AG20443 (cell line): ENCODE measurements at regions not wholly inside any gene's neighbourhood (a gene's known extent, or its start where the extent isn't known, plus 50 kb on each side); places are given as distances from the start of the nearest gene placed in this dataset.

Source experiments
- DNase-seq: peaks from one replicate; pipeline ENCODE4 v3.0.0; 2012; ENCODE audit warnings: low spot score, mixed read lengths

GRCh38 chr17:79314617-79315357 is 240.2 kb downstream of the ENGASE start:
- DNase-seq, result no peak

DNA sequence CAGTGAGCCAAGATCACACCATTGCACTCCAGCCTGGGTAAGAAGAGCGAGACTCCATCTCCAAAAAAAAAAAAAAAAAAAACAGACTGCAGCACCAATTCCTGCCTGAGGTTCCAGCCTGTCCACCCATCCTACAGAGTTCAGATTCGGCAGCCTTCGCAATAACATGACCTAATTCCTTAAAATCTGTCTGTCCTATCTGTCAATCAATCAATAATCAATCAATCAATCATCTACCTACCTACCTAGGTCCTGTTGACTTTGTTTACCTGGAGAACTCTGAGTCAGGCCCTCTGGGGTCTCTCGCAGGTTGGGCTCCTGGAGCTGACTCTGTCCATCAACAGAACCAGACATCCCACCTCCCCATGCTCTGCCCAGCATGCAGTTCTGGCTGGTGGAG is 236.7 kb downstream of the ENGASE start:
- no peak for DNase-seq

- DNase-seq, result no peak
Observed at GRCh38 chr17:79306424-79307318, 232.0 kb downstream of the ENGASE start.

GRCh38 chr17:79305768-79306423 is 231.3 kb downstream of the ENGASE start:
- DNase-seq, result no peak

GRCh38 chr17:79305376-79305767 is 230.7 kb downstream of the ENGASE start:
- no peak for DNase-seq

GRCh38 chr17:79304884-79305283 is 230.3 kb downstream of the ENGASE start:
- DNase-seq, result no peak

- DNase-seq, result no peak
Observed at GRCh38 chr17:79303641-79304205, 229.1 kb downstream of the ENGASE start.

- DNase-seq, result no peak
Observed at GRCh38 chr17:79301469-79301868, 226.8 kb downstream of the ENGASE start.

- no peak for DNase-seq
Observed at GRCh38 chr17:79299349-79299748, 224.7 kb downstream of the ENGASE start.

DNA sequence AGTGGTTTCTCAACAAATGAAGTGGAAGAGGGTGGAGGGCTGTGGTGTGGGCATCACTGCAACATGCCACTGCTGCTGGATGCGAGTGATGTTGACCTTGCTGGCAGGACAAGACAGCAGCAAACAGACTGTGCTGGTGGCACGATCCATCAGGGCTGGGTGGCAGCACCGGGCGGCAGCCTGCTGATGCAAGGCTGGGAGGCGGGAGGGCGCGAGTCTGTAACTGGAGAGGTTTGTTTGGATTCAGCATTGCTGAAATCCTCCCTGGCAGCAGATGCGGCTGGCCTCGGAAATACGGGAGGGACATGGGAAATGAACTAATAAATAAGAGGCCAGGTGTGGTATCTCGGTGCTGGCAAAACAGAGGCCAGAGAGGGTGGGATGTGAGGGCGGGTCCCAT is 224.2 kb downstream of the ENGASE start:
- no peak for DNase-seq

DNA sequence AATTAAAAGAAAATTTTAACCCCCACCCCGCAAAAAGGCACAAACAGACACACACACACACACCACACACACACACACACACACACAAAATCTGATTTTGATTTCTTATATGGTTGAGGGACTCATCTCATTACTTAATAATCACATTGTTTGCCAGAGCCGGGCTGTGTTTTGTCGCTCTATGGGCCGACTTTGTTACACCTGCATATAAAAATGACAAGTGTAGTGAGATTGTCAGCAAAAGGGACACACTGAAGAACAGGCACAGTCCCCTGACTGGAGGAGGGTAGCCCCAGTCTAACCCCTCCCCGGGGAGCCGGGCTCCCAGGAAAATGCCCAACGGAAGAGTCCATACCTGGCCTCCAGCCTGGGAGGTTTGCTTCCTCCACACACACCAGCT is 221.6 kb downstream of the ENGASE start:
- no peak for DNase-seq

- no peak for DNase-seq
Observed at GRCh38 chr17:79295307-79295706, 220.7 kb downstream of the ENGASE start.

- DNase-seq, result peak; percentile 66
Observed at GRCh38 chr17:79294459-79295071, 219.9 kb downstream of the ENGASE start.

DNA sequence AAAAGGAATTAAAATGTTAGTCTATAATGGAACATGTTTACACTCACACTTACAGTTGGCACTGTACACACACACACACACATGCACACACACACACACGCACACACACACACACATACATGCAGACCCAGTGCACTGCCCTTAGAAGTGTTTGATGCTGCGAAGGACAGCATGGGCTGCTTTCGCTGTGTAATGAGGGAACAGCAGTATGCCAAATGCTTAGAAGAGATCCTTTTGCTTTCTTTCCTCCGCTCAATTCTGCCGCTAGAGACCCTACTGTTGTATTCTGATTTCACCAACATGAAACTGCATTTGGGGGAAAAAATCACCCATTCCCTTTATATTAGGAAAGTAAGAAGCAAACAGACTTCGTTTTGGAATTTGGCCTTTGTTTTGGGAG is 217.9 kb downstream of the ENGASE start:
- no peak for DNase-seq

- DNase-seq, result no peak
Observed at GRCh38 chr17:79291391-79291790, 216.8 kb downstream of the ENGASE start.

- no peak for DNase-seq
Observed at GRCh38 chr17:79290726-79291125, 216.1 kb downstream of the ENGASE start.

DNA sequence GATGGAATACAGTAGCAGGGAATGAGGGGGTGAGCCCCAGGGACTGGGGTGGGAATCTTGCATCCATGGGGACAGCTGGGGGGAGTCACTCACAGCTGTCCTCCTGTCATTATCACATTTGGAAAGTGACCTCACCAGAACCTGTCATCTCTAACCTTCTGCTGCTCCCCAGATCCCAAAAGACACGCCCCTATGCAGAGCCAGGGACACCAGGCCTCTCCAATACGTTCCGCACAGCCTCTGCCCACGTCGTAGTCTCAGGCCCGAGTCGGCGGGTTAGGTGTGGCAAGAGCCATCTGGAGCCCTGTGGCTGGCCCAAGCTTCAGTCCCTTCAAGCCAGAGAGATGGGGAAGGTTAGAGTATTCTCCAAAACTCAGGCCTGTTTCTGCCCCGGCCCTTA is 214.3 kb downstream of the ENGASE start:
- DNase-seq, result no peak

GRCh38 chr17:79286440-79286839 is 211.8 kb downstream of the ENGASE start:
- DNase-seq, result no peak

DNA sequence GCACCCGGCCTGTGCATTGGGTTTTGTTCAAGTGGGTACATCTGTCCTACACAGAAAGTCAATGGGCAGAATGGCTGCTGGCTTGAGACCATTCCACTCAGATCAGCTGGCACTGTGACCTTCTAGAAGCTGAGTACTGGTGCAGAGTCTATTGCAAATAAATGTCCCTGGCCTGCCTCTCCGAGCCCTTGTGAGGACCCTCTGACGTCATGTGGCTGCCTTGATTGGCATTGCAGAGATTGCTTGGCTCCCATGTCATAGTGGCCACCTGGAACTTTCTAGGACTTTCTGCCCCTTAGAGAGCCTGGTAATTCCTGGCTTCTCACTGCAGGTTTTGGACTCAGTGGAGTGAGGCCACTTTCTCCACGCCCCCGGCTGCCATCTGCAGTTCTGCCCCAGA is 211.3 kb downstream of the ENGASE start:
- no peak for DNase-seq

GRCh38 chr17:79282294-79282693 is 207.7 kb downstream of the ENGASE start:
- no peak for DNase-seq

- DNase-seq, result no peak
Observed at GRCh38 chr17:79281803-79282202, 207.2 kb downstream of the ENGASE start.
